LoVo (cell line): ENCODE measurements at regions not wholly inside any gene's neighbourhood (a gene's known extent, or its start where the extent isn't known, plus 50 kb on each side); places are given as distances from the start of the nearest gene placed in this dataset.
"Not testable (repeated sequence)": the region's sequence is repeated elsewhere in the genome, so short reads cannot be mapped to it uniquely, and the experiment has no call there.

Experiments
- DNase-seq: peaks from one replicate; pipeline ENCODE4 v3.0.0-alpha.2; 2016; ENCODE audit warnings: low spot score

DNA sequence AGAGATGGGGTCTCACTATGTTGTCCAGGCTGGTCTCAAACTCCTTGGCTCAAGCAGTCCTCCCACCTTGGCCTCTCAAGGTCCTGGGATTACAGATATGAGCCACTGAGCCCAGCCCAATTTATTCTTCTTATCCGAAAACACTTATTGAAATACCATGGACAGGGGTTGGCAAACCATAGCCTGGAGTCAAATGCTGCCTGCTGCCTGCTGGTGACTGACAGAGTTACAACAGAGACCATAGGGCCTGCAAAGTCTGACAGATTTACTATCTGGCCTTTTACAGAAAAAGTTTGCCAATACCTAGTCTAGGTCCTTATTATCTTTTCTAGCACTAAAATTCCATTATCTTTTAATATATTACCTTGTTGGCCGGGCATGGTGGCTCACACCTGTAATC is 87.1 kb upstream of the ZNF281 start:
- no peak for DNase-seq

DNA sequence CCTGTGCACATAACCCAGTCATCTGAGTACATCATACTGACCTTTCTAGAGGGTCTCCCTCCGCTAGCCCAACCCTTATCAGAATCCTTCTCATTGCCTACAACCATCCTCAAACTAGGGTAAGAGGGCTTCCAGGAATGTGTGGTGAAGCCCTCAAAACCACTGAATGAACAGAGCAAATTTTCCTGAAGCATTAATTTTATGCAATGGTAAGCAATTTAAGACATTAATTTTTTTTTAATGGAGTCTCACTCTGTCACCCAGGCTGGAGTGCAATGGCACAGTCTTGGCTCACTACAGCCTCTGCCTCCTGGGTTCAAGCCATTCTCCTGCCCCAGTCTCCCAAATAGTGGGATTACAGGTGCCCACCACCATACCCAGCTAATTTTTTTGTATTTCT is 86.1 kb upstream of the ZNF281 start:
- DNase-seq: no peak

DNA sequence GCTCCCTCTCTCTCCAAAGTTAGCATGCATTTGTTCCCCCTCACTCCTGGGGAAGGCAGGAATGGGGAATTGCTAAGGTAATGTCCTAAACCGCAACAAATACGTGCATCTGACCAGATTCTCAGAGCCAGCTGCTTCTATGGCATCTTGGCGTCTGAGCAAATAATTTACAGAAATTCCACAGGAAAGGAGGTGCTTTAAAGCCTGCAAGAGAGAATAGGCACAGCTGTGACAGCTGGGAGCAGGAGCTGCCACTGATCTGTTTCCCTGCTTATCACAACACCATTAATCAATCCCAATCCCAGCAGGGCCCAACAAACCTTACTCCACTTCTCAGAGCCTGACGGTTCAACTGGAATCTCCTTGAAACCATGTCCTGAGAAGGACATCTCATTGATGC is 83.5 kb upstream of the ZNF281 start:
- no peak for DNase-seq

GRCh38 chr1:200491103-200491502 is 81.3 kb upstream of the ZNF281 start:
- no peak for DNase-seq

DNA sequence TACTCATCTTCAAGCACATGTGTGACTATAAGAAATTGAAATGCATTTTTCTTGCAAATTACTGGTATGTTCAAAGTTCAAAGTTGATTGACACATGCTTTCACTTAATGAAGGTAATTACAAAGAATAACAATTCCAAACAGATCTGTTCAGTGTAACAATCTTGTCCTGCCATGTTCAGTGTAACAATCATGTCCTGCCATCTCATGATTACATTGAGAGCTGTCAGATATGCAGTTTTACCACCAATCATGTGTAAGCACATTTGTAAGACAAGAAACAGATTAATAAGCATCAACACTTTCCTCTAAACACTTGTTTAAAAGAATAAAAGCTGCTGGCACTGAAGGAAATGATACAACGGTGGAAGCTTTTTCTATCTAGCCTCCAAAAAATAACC is 80.3 kb upstream of the ZNF281 start:
- no peak for DNase-seq

DNA sequence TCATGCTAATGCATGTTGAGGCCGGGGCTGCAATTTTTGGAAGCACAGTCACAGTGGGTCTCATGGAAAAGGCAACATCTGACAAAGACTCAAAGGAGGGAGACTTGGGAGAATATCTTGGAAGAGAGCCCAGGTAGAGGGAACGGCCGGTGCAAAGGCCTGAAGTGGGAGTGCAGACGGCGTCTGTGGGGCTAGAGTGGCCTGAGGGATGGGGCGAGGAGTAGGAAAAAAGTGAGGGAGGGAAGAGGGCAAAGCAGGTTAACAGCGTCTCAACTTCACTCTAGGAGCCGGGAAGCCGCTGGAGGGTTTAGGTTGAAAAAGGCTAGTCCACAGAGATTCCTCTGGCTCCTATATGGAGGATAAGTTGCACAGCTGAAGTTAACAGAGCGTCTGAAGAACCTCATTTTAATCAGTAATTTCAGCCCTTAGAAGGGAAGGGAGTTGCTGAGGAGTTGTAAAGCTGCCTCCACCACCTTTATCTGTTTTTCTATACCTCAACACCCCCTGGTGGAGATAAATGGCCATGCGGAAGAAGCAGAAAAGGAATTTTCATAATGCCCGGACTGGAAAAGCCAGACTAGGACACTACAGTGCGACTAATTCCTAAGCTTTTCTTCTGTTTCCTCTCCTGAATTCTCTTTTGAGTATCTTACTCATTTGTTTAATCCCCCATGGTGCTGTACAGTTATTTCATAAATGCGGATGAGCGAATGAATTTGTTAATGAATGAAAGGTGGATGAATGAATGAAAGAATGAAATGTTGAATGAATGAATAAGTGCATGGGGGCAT is 78.7 kb upstream of the ZNF281 start:
- DNase-seq: peak; percentile 76

DNA sequence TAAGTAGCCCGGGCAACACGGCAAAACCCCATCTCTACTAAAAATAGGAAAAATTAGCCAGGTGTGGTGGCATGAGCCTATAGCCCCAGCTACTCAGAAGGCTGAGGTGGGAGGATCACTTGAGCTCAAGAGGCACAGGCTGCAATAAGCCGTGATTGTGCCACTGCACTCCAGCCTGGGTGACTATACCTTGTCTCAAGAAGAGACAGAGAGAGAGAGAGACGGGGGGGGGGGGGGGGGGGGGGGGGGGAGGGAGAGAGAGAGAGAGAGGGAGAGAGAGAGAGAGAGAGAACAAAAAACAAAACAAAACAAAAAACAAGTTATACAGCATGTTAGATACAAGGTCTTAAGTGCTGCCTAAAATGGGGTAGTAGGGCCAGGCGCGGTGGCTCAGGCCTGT is 77.8 kb upstream of the ZNF281 start:
- DNase-seq: no peak

GRCh38 chr1:200486634-200487033 is 76.8 kb upstream of the ZNF281 start:
- DNase-seq: no peak

GRCh38 chr1:200484438-200484946 is 74.7 kb upstream of the ZNF281 start:
- not testable (repeated sequence) for DNase-seq

DNA sequence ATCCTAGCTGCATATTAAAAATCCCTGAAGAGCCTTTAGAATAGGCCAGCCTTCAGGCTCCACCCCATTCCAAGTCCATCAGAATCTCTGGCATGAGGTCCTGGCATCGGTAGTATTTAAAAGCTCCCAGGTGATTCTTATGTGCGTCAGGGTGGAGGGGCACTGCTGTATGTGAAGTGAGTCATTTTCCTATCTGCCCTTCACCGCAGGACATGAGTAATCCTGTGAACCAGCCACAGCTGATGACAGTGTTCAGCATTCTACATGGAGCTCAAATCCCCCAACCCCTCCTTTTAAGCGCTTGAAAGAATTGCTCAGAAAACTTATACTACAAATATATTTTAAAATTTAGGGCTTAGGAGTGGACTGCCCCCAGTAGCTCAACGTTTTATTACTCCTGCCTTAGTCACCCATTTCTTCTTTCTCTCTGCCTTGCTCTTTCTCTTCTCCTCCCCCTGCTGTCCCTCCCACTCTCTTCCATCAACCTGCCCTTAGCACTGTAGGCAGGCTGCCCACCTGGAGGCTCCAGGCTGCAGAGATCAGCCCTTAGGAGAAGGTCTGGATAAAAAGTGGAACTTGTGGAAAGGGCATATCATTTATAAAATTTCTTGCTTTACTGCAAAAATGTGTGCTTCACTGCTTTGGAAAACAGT is 73.8 kb upstream of the ZNF281 start:
- DNase-seq: peak; percentile 89

DNA sequence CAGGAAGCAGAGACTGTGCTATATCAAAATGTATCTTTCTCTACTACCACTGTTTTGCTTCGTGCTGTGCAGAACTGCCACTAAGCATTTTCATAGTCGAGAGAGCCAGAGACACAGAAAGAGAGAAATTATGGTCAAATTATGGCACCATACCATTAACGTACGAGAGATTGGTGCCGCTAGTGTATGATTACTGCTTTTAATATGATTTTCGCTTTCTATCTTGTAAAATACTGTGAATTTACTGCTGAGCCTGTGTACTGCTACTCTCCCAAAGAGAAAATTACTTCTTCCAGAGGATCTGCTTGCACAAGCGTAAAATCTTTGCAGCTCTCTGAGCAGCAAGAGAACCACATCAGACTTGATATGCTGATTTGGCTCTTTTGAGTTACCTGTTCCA is 71.1 kb upstream of the ZNF281 start:
- no peak for DNase-seq

DNA sequence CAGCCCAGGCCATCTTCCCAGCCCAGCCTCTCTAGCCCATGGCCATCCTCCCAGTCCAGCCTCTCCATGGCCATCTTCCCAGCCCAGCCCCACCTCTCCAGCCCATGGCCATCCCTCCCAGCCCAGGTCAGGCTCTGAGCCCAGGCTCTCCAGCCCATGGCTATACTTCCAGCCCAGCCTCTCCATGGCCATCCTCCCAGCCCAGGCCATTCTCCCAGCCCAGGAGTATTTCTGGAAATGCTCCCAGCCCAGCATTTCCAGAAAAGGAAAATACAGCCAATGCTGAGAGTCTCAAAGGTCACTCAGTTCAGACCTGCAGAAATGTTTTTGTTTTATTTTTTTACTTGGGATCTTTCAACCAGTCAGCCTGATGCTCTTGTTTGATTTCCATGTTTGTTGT is 70.0 kb upstream of the ZNF281 start:
- no peak for DNase-seq

GRCh38 chr1:200478945-200479558 is 69.2 kb upstream of the ZNF281 start:
- DNase-seq: no peak

GRCh38 chr1:200478239-200478623 is 68.4 kb upstream of the ZNF281 start:
- DNase-seq: no peak

DNA sequence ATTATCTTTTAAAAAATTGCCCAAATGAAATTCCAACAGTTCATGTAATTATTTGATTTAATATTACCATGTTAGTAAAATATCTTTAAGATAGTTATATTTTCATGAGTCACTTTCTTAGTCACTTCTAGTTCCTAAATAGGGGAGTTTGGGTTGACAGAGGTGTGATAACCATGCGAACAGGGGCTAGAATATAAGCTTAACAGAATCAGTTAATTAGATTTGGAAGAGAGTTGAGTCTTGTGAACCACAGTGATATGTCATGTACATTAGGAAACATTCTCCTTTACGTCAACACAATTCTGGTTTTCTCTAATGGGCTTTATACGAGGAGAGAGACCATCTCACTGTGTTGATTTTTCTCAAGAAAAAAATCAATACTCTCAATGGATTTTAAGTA is 64.8 kb upstream of the ZNF281 start:
- no peak for DNase-seq

- no peak for DNase-seq
Measured at GRCh38 chr1:200473698-200474371, 64.0 kb upstream of the ZNF281 start.

DNA sequence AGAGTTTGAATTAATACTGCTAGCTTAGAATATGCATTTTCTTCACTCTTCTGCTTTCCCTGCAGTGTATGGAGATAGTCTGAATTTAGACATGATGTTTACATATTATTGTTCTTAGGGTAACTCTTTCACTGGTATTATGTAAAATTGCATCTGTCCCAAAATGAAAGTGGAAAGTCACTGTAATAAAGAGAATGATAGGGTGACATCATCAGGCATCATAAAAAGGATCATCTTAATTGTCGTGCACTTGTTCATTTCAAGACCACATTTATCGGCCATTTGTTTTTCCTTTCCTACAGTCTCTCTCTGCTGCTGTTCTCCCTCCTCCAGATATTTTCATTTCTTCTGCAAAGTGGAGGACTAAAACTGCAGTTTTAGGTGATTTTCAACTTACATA is 61.9 kb upstream of the ZNF281 start:
- no peak for DNase-seq

DNA sequence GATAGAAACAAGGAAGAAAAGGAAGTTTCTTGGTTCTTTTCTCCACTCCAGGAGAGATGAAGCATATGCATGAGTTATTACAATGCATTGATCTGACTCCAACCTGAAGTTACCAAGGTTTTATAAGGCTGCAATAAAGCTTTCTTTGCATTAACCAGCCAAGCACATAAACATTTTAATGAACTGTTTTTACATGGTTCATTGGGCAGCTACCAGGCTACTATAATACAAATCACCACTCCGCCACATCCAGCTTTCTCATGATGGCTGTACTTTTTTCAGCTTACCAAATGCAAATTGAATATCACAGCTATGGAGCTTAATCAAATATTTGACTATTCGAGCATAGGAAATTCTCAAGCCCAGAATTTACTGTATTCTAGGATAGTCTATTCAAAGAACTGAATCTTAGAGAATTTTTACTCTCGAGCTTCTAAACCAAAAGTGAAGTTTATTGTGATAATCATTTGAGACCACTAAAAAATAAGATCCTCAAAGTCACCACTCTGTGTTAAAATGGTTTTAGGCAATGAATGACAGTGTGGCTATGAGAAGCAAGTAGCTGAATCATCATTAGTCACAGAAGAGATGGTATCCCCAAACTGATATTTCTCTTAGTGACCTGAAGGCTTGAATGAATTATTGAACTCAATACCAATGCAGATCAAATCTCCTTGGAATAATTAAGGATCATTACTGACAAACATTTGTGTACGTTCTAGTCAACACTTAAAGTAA is 58.6 kb upstream of the ZNF281 start:
- DNase-seq: no peak

DNA sequence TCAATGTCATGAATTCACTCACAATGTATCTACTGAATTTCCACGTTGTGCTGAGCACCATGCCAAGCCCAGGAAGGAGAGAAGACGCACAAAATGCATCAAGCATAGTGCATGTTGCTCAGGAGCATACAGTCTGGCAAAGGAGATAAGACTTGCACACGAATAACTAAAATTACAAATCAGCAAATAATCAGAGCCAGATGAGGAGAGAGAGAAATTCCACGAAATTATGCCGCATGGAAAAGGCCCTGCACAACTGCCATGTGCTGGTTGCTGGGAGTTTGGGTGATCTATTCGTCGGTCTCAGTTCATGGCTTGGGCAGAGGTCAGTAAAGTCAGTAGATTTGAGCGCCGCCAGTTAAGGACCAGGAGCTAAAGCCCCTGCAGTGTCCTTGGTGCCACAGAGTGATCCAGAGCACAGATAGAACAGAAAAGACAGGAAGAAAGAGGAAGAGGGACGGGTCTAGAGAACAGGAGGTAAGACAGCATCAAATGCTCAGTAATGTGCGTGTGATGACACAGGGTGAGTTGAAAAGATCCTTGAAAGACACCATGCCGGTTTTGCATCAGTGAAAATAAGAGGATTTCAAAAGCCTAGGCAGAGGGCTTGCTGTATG is 55.1 kb upstream of the ZNF281 start:
- DNase-seq: no peak
